Astrocyte (in vitro differentiated cells and primary cell): ENCODE measurements at regions not wholly inside any gene's neighbourhood (a gene's known extent, or its start where the extent isn't known, plus 50 kb on each side); places are given as distances from the start of the nearest gene placed in this dataset.

Experiments used
- EZH2 ChIP-seq: IDR thresholded peaks from 2 replicates; pipeline ENCODE4 v1.6.1; 2012; ENCODE audit warnings: mild to moderate bottlenecking, low read length, inconsistent platforms; ENCODE audit not compliant: insufficient read depth
- TF ChIP-seq, protein P1 (sequence below): IDR thresholded peaks from 2 replicates; pipeline ENCODE4 v1.5.1; 2011; ENCODE audit warnings: low read depth, mild to moderate bottlenecking, inconsistent platforms, low read length, moderate library complexity; ENCODE audit not compliant: insufficient read depth

DNA sequence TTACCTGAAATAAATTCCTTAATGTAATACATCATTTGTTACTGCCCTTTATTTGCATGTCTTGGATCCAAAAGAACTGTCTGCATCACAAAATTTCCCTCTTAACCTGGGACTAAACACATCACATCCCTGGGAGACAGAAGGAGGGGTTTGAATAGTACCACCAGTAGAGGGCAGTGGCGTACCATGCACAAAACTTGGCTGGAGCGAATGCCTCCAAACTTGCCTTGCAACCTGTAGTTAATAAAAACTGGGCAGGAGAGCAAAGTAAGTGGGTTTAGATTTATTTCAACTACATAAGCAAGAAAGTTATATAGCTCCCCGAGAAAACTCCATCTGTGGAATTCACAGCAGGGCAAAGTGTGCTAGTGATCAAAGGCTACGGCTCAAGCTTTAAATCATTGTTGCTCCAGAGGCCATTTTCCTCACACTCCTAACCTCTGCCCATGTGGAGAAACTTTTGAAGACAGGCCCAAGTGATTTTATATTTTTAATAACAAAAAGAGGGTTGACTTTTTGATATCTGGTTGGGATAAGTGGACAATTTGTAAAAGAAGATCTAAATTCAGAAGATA is 1176.7 kb upstream of the SEL1L start:
- TF ChIP-seq, protein P1, sequence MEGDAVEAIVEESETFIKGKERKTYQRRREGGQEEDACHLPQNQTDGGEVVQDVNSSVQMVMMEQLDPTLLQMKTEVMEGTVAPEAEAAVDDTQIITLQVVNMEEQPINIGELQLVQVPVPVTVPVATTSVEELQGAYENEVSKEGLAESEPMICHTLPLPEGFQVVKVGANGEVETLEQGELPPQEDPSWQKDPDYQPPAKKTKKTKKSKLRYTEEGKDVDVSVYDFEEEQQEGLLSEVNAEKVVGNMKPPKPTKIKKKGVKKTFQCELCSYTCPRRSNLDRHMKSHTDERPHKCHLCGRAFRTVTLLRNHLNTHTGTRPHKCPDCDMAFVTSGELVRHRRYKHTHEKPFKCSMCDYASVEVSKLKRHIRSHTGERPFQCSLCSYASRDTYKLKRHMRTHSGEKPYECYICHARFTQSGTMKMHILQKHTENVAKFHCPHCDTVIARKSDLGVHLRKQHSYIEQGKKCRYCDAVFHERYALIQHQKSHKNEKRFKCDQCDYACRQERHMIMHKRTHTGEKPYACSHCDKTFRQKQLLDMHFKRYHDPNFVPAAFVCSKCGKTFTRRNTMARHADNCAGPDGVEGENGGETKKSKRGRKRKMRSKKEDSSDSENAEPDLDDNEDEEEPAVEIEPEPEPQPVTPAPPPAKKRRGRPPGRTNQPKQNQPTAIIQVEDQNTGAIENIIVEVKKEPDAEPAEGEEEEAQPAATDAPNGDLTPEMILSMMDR, result peak; percentile 60
- TF ChIP-seq EZH2, result no peak
